ENCODE measurements at regions not wholly inside any gene's neighbourhood (a gene's known extent, or its start where the extent isn't known, plus 50 kb on each side); places are given as distances from the start of the nearest gene placed in this dataset.

- peaks cover 14% of the 10 kb centered on the region for H3K9me3 ChIP-seq
- ATAC-seq (no peak), DNase-seq (no peak)
- H3K4me1 ChIP-seq: no peaks in the 10 kb centered on the region
- H3K4me3 ChIP-seq: no peak overlapping the region
- no peaks in the 10 kb centered on the region for H3K27me3 ChIP-seq (ENCODE audit: low read depth)
- TF ChIP-seq CTCF (IDR thresholded peaks at IDR 0.05): no peak
- no peaks in the 10 kb centered on the region for H3K36me3 ChIP-seq
- H3K27ac ChIP-seq: no peak overlapping the region
- intact Hi-C loops (cut with DNase I): no loop called here
Observed at GRCh38 chr1:82454431-82454830, 653.7 kb downstream of the ADGRL2 start.

- Histone ChIP-seq H3K27ac (no peak overlapping the region), H3K9me3 (peaks cover 14% of the 10 kb centered on the region), H3K4me3 (no peak overlapping the region), H3K36me3 (no peaks in the 10 kb centered on the region), H3K27me3 (ENCODE audit: low read depth) (no peaks in the 10 kb centered on the region), H3K4me1 (no peaks in the 10 kb centered on the region)
- DNase-seq (no peak), ATAC-seq (no peak)
- intact Hi-C loops (cut with DNase I): no loop called here
- no peak for TF ChIP-seq CTCF (IDR thresholded peaks at IDR 0.05)
Observed at GRCh38 chr1:82453511-82454185, 652.9 kb downstream of the ADGRL2 start.

- no peak for DNase-seq
- no peak for ATAC-seq
- intact Hi-C loops (cut with DNase I): no loop called here
- no peak for TF ChIP-seq CTCF (IDR thresholded peaks at IDR 0.05)
- Histone ChIP-seq H3K27me3 (ENCODE audit: low read depth) (no peaks in the 10 kb centered on the region), H3K36me3 (no peaks in the 10 kb centered on the region), H3K9me3 (peaks cover 14% of the 10 kb centered on the region), H3K27ac (no peak overlapping the region), H3K4me3 (no peak overlapping the region), H3K4me1 (no peaks in the 10 kb centered on the region)
Observed at GRCh38 chr1:82452096-82452495, 651.4 kb downstream of the ADGRL2 start.

GRCh38 chr1:82451191-82451590 lies 650.5 kb downstream of the ADGRL2 start:
- no peak for ATAC-seq
- H3K9me3 ChIP-seq: peaks cover 14% of the 10 kb centered on the region
- intact Hi-C loops (cut with DNase I): no loop called here
- no peak overlapping the region for H3K27ac ChIP-seq
- H3K36me3 ChIP-seq: no peaks in the 10 kb centered on the region
- DNase-seq: no peak
- H3K27me3 ChIP-seq (ENCODE audit: low read depth): no peaks in the 10 kb centered on the region
- no peaks in the 10 kb centered on the region for H3K4me1 ChIP-seq
- TF ChIP-seq CTCF (IDR thresholded peaks at IDR 0.05): no peak
- H3K4me3 ChIP-seq: no peak overlapping the region

GRCh38 chr1:82449506-82450057 lies 648.8 kb downstream of the ADGRL2 start:
- TF ChIP-seq CTCF (IDR thresholded peaks at IDR 0.05): no peak
- intact Hi-C loops (cut with DNase I): no loop called here
- Histone ChIP-seq H3K27ac (no peak overlapping the region), H3K36me3 (no peaks in the 10 kb centered on the region), H3K9me3 (peaks cover 14% of the 10 kb centered on the region), H3K4me1 (no peaks in the 10 kb centered on the region), H3K27me3 (ENCODE audit: low read depth) (no peaks in the 10 kb centered on the region), H3K4me3 (no peak overlapping the region)
- no peak for ATAC-seq
- DNase-seq: no peak
